ENCODE measurements at regions not wholly inside any gene's neighbourhood (a gene's known extent, or its start where the extent isn't known, plus 50 kb on each side); places are given as distances from the start of the nearest gene placed in this dataset.
A peak's percentile ranks its signal among the peaks of the same experiment; 100 is the strongest.

DNA sequence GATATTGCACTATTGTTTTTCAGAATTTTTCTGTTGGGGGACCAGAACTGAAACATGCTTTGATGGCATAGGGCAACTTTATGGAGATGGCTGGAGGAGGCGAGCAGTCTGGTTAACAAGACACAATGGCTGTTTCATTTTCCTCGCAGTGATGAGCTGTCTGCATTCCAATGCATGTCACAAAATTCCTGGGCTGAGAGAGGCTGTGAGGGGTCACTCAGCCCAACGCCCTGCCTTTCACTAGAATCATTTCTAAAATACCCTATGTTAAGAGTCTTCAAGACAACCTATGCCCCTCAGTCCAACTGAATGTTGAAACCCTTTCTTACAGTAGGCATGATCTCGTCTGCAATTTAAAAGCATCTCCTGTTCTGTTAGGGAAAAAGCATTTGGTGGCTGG, 1090.0 kb downstream of the BCL11A start:
- H3K4me1 Mint-ChIP-seq, result peaks cover 2% of the 10 kb centered on the region
- peaks cover 3% of the 10 kb centered on the region for H3K9me3 Mint-ChIP-seq

DNA sequence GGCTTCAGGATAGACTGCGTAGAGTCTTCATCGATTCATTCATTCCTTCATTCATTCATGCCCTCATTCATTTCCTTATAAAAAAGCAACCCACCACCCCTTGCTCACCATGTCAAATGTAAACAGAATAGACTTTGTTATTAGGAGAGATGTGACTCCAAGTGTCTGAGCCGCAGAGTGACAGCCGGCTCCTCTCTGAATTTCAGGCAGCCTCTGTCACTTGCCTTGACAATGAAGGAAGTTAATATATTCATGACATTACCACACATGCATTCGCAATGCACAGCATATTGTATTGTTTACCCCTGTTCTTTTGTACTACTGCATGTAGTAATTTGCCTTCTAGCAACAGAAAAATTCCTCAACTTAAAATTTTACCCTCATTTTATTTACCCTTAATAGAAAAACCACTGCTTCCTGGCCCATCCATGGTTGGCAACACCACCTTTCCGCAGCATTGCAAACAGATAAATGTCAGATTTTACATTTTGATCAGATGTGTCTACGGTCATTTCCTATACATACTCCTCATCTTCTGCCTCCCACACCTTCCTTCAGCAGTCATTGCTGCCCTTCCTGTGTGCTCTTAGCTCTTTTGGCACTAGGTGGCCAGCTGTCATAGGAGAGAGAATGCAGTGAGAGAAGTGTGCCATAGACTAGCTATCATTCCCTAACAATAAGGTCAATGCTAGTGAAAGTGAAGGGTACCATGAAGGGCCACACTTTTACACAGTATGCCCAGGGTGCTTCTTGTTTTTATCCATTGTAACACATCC, 1090.8 kb downstream of the BCL11A start:
- Mint-ChIP-seq H3K4me1 (peaks cover 2% of the 10 kb centered on the region), H3K27me3 (no peaks in the 10 kb centered on the region), H3K9me3 (peaks cover 3% of the 10 kb centered on the region), H3K27ac (no peak overlapping the region), H3K4me3 (no peak overlapping the region), H3K36me3 (ENCODE audit: low read depth) (no peaks in the 10 kb centered on the region)
- ATAC-seq (peak; percentile 20), DNase-seq (no peak)

More for the DNA sequence above, 1090.0 kb downstream of the BCL11A start:
- ATAC-seq, result no peak
- Mint-ChIP-seq H3K27ac (no peak overlapping the region), H3K36me3 (ENCODE audit: low read depth) (no peaks in the 10 kb centered on the region), H3K4me3 (no peak overlapping the region), H3K27me3 (no peaks in the 10 kb centered on the region)
- DNase-seq, result no peak

- ATAC-seq (no peak), DNase-seq (no peak)
- H3K27me3 Mint-ChIP-seq, result no peaks in the 10 kb centered on the region
- no peaks in the 10 kb centered on the region for H3K9me3 Mint-ChIP-seq
- no peak overlapping the region for H3K27ac Mint-ChIP-seq
- H3K36me3 Mint-ChIP-seq (ENCODE audit: low read depth), result no peaks in the 10 kb centered on the region
- no peak overlapping the region for H3K4me3 Mint-ChIP-seq
- H3K4me1 Mint-ChIP-seq, result peaks cover 2% of the 10 kb centered on the region
These were observed 1092.3 kb downstream of the BCL11A start for GRCh38 chr2:59461127-59461526.

- DNase-seq (no peak), ATAC-seq (no peak)
- H3K27me3 Mint-ChIP-seq, result no peaks in the 10 kb centered on the region
- H3K27ac Mint-ChIP-seq, result no peak overlapping the region
- no peaks in the 10 kb centered on the region for H3K36me3 Mint-ChIP-seq (ENCODE audit: low read depth)
- H3K4me3 Mint-ChIP-seq, result no peak overlapping the region
- H3K4me1 Mint-ChIP-seq, result peaks cover 2% of the 10 kb centered on the region
- no peaks in the 10 kb centered on the region for H3K9me3 Mint-ChIP-seq
These were observed 1094.7 kb downstream of the BCL11A start for GRCh38 chr2:59458800-59459199.

DNA sequence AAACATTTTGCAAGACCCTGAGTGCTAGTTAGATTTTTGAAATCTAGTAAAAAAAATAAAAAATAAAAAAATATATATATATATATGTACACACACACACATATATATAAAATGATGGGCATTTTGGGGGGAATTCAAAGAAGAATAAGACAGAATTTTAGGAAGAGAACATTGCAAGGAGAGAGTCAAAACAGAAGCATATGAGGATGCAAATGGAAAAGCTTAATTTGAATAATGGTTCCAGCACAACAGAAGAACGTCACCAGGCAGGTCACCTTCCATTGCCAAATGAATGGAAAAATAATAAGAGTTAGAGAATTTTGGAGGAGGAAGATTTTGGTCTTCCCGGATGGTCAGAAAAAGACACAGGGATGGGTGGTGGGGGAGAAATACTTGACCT, 1097.2 kb downstream of the BCL11A start:
- Mint-ChIP-seq H3K9me3 (no peaks in the 10 kb centered on the region), H3K36me3 (ENCODE audit: low read depth) (no peaks in the 10 kb centered on the region), H3K4me3 (no peak overlapping the region), H3K27ac (no peak overlapping the region), H3K4me1 (no peaks in the 10 kb centered on the region), H3K27me3 (no peaks in the 10 kb centered on the region)
- DNase-seq (no peak), ATAC-seq (no peak)

GRCh38 chr2:59449274-59449673, 1104.2 kb downstream of the BCL11A start:
- Mint-ChIP-seq H3K27ac (no peak overlapping the region), H3K27me3 (no peaks in the 10 kb centered on the region), H3K4me3 (no peak overlapping the region), H3K9me3 (no peaks in the 10 kb centered on the region), H3K4me1 (no peaks in the 10 kb centered on the region), H3K36me3 (ENCODE audit: low read depth) (no peaks in the 10 kb centered on the region)
- no peak for ATAC-seq
- DNase-seq, result no peak

GRCh38 chr2:59440491-59440890, 1113.0 kb downstream of the BCL11A start:
- H3K9me3 Mint-ChIP-seq, result no peaks in the 10 kb centered on the region
- H3K4me3 Mint-ChIP-seq, result no peak overlapping the region
- ATAC-seq (no peak), DNase-seq (no peak)
- H3K4me1 Mint-ChIP-seq, result no peaks in the 10 kb centered on the region
- H3K36me3 Mint-ChIP-seq (ENCODE audit: low read depth), result no peaks in the 10 kb centered on the region
- no peak overlapping the region for H3K27ac Mint-ChIP-seq
- no peaks in the 10 kb centered on the region for H3K27me3 Mint-ChIP-seq

DNA sequence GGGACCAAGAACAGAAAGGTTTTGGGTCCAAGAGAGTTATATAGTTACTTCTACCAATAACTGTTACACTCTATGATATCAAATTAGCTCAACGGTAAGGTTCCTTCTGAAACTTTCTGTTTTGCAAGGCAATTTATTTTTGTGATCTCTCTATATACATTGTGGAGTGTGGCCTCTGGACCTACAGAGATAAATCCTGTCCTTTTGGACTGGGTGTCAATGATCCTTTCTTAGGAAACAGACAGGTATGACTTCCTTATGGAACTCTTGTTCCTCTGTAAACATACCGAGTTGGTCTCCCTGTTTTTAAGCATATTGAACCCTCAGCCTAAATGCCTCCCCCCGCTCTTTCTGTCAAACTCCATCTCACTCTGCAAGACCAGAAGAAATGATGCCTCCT, 1117.8 kb downstream of the BCL11A start:
- no peaks in the 10 kb centered on the region for H3K36me3 Mint-ChIP-seq (ENCODE audit: low read depth)
- peaks cover 2% of the 10 kb centered on the region for H3K27me3 Mint-ChIP-seq
- no peak for ATAC-seq
- DNase-seq, result no peak
- no peak overlapping the region for H3K27ac Mint-ChIP-seq
- peaks cover 8% of the 10 kb centered on the region for H3K9me3 Mint-ChIP-seq
- no peak overlapping the region for H3K4me3 Mint-ChIP-seq
- H3K4me1 Mint-ChIP-seq, result no peaks in the 10 kb centered on the region

GRCh38 chr2:59428940-59429339, 1124.5 kb downstream of the BCL11A start:
- Mint-ChIP-seq H3K27me3 (no peaks in the 10 kb centered on the region), H3K36me3 (ENCODE audit: low read depth) (no peaks in the 10 kb centered on the region), H3K4me3 (no peak overlapping the region), H3K9me3 (peaks cover 12% of the 10 kb centered on the region), H3K4me1 (no peaks in the 10 kb centered on the region), H3K27ac (no peak overlapping the region)
- DNase-seq (no peak), ATAC-seq (no peak)

DNA sequence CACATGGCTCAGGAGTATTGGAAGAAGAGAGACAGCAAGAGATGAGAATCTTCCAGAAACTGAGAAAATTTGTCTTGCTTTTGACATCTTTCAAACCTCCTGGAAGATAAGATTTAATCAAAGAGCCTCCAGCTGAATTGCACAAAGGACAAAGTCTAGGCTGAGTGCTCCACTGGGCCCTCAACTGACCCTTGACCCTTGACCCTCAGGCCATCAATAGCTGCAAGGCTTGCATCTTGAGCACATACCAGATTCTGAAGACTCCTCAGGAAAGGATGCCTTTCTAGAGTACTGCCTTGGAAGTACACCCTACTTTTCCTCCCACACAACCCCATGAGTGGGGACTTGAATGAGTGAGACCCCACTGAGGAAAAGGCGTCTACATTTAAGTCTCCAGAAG, 1125.5 kb downstream of the BCL11A start:
- H3K4me1 Mint-ChIP-seq, result no peaks in the 10 kb centered on the region
- ATAC-seq, result no peak
- H3K36me3 Mint-ChIP-seq (ENCODE audit: low read depth), result no peaks in the 10 kb centered on the region

DNA sequence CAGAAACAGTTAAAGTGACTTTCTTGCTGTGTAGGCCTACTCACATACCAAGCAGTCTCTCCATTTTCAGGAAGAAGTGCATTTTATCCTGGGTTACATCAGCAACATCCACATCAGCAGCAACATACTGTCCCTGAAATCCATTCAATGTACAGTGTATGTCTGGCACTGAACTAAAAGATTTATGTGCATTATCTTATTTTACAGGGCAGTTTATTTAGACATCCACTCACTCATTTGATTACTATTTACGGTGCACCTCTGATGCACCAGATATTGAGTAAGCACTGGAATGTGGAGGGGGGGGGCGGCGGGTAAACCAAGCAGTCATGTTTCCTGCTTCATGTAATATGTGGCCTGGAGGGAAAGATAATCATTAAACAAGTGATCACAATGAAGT, 1128.2 kb downstream of the BCL11A start:
- Mint-ChIP-seq H3K4me3 (no peak overlapping the region), H3K4me1 (no peaks in the 10 kb centered on the region), H3K27me3 (no peaks in the 10 kb centered on the region), H3K27ac (no peak overlapping the region), H3K36me3 (ENCODE audit: low read depth) (no peaks in the 10 kb centered on the region), H3K9me3 (peaks cover 4% of the 10 kb centered on the region)
- ATAC-seq (no peak), DNase-seq (no peak)

More for the DNA sequence above, 1125.5 kb downstream of the BCL11A start:
- no peak for DNase-seq
- no peak overlapping the region for H3K4me3 Mint-ChIP-seq
- no peak overlapping the region for H3K27ac Mint-ChIP-seq
- H3K9me3 Mint-ChIP-seq, result peaks cover 12% of the 10 kb centered on the region
- no peaks in the 10 kb centered on the region for H3K27me3 Mint-ChIP-seq

DNA sequence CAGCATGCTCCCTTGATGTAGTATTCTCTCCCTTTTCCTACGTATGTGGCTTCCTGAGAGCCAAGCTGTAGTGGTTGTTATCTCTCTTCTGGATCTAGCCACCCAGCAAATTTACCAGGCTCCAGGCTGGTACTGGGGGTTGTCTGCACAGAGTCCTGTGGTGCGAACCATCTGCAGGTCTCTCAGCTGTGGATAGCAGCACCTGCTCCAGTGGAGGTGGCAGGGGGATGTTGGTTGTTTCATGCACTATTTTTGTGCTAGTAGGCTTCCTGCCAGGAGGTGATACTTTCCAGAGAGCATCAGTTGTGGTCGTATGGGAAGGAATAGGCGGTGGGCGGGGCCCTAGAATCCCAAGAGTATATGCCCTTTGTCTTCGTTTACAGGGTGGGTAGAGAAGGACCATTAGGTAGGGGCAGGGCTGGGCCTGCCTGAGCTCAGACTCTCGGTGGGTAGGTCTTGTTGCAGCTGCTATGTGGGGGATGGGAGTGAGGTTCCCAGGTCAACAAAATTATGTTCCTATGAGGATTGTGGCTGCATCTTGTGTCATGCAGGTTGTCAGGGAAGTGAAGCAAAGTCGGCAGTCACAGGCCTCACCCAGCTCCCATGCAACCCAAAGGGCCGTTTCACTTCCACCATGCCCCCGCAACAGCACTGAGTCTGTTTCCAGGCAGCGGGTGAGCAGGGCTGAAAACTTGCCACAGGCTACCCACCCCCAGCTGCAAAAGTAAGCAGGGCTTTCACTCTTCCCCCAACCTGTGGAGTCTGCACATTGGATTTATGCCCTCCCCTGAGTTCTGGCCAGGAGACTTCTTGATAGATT, 1139.5 kb downstream of the BCL11A start:
- H3K27me3 Mint-ChIP-seq, result no peaks in the 10 kb centered on the region
- H3K9me3 Mint-ChIP-seq, result peaks cover 29% of the 10 kb centered on the region
- peaks cover 2% of the 10 kb centered on the region for H3K36me3 Mint-ChIP-seq (ENCODE audit: low read depth)
- H3K4me3 Mint-ChIP-seq, result no peak overlapping the region
- H3K27ac Mint-ChIP-seq, result no peak overlapping the region
- ATAC-seq (no peak), DNase-seq (no peak)
- peaks cover 2% of the 10 kb centered on the region for H3K4me1 Mint-ChIP-seq

DNA sequence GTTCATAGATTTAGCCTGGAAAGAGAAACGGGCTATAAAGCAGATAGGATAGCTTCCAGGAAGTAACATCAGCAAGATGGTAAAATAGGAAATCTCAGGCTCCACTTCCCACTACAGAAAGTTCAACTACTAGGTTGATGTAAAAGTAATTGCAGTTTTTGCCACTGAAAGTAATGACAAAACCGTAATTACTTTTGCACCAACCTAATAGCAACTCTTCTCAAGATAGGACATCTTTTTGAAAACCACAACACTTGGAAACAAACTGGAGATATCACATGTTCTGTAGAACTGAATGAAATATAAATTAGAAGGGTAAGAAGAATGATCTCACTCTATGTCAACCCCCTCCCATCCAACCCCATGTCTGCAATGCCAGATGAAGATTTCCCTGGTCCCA, 1154.3 kb downstream of the BCL11A start:
- Mint-ChIP-seq H3K9me3 (peaks cover 16% of the 10 kb centered on the region), H3K4me3 (no peak overlapping the region), H3K27ac (no peak overlapping the region), H3K27me3 (no peaks in the 10 kb centered on the region), H3K4me1 (no peaks in the 10 kb centered on the region), H3K36me3 (ENCODE audit: low read depth) (no peaks in the 10 kb centered on the region)
- ATAC-seq, result no peak
- no peak for DNase-seq

DNA sequence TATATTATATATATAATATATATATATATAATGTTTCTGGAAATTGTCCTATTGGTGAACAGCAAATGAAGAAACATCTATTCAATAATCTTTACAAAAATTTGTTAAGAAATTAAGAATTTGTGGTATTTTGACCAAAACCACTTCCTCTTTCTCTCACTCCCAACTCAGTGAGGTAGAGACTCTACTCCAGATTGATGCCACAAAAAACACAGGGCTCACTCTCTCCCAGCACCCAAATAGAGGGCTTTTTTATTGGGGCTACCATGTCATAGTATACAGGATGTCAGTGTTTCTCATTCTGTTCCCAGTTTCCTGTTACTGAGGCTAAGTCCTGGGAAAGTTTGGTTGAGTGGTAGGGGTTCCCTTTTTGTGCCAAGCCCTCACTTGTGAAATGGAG, 1155.4 kb downstream of the BCL11A start:
- H3K36me3 Mint-ChIP-seq (ENCODE audit: low read depth), result no peaks in the 10 kb centered on the region
- DNase-seq (no peak), ATAC-seq (no peak)
- no peaks in the 10 kb centered on the region for H3K4me1 Mint-ChIP-seq
- H3K27ac Mint-ChIP-seq, result no peak overlapping the region
- no peak overlapping the region for H3K4me3 Mint-ChIP-seq
- no peaks in the 10 kb centered on the region for H3K27me3 Mint-ChIP-seq
- peaks cover 10% of the 10 kb centered on the region for H3K9me3 Mint-ChIP-seq

GRCh38 chr2:59395119-59395518, 1154.0 kb upstream of the FANCL start:
- no peak for ATAC-seq
- Mint-ChIP-seq H3K27me3 (no peaks in the 10 kb centered on the region), H3K36me3 (ENCODE audit: low read depth) (no peaks in the 10 kb centered on the region), H3K27ac (no peak overlapping the region), H3K4me3 (no peak overlapping the region), H3K4me1 (no peaks in the 10 kb centered on the region), H3K9me3 (peaks cover 15% of the 10 kb centered on the region)
- DNase-seq, result no peak

Measured in activated naive CD8-positive, alpha-beta T cell treated with anti-CD3 and anti-CD28 coated beads, Interleukin-2, amount 50 U/mL, for 24 hours (primary cell).